ENCODE measurements at regions not wholly inside any gene's neighbourhood (a gene's known extent, or its start where the extent isn't known, plus 50 kb on each side); places are given as distances from the start of the nearest gene placed in this dataset.
"Not testable (repeated sequence)": the region's sequence is repeated elsewhere in the genome, so short reads cannot be mapped to it uniquely, and the experiment has no call there.

DNA sequence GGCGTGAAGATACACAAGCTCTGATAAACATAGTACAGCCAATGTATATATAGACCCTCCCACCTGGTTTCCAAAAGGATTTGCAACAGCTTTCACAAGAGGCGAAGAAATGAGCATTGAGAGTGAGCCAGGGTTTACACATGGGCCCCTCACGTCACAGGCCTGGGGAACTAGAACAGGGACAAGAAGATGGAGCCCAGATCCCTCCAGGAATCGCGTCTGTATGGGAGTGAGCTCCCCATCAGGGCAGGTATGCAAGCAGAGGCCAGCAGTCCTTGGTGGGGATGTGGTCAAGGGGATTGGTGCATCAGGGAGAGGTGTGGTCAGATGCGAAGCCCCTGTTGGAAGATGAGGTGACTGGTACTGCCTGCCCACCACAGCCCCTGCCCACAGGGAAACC, 75.9 kb downstream of the KCNJ18 start:
- POLR2A ChIA-PET; H3K36me3 ChIP-seq (ENCODE audit: control insufficient read depth in 4 of 4, insufficient read depth in 4 of 4, low read length in 3 of 4); CTCF ChIA-PET; H3K27me3 ChIP-seq (replicated peaks in 2 of 5; ENCODE audit: control insufficient read depth in 4 of 5, insufficient read depth in 5 of 5, low read length in 4 of 5); H3K9me3 ChIP-seq (ENCODE audit: control extremely low read depth in 1 of 5, control insufficient read depth in 4 of 5, insufficient read depth in 2 of 5, low read depth in 1 of 5, low read length in 4 of 5); H3K4me3 ChIP-seq (ENCODE audit: control insufficient read depth in 1 of 7, extremely low read depth in 1 of 7, insufficient read depth in 4 of 7, low read depth in 2 of 7, low read length in 6 of 7); DNase-seq; H3K27ac ChIP-seq (ENCODE audit: insufficient read depth in 1 of 2, low read depth in 1 of 2, low read length in 2 of 2, poor library complexity in 1 of 2, severe bottlenecking in 2 of 2); H3K4me1 ChIP-seq (ENCODE audit: control extremely low read depth in 1 of 4, control insufficient read depth in 4 of 4, insufficient read depth in 4 of 4, low read length in 3 of 4): not testable (repeated sequence)
- WGBS (ENCODE audit: insufficient coverage), result 55% methylated on average over 5 of the region's 6 CpGs

DNA sequence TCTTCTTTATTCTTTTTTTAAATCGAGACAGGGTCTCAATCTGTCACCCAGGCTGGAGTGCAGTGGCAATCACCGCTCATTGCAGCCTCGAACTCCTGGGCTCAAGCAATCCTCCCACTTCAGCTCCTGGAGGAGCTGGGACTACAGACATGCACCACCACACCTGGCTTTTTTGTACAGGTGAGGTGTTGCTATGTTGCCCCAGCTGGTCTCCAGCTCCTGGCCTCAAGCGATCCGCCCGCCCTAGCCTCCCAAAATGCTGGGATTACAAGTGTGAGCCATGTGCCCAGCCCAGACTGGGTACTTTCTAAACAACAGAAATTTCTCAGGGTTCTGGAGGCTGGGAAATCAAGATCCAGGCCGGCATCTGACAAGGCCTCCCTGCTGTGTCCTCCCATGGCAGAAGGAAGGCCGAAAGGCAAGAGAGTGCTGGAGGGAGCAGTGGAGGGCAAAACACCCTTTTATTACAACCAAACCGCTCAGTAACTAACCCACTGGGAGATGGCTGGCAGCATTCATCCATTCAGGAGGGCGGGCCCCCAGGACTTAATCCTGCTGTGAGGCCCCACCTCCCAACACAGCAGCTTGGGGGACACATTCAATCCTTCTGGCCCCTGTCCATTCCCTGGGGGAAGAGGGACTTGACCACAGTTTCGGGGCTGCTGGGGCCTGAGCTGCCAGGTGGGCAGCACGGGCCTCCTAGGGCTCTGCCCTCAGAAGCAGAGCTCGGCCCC, 76.6 kb downstream of the KCNJ18 start:
- POLR2A ChIA-PET; DNase-seq; H3K9me3 ChIP-seq (ENCODE audit: control extremely low read depth in 1 of 5, control insufficient read depth in 4 of 5, insufficient read depth in 2 of 5, low read depth in 1 of 5, low read length in 4 of 5); H3K4me3 ChIP-seq (ENCODE audit: control insufficient read depth in 1 of 7, extremely low read depth in 1 of 7, insufficient read depth in 4 of 7, low read depth in 2 of 7, low read length in 6 of 7); H3K27ac ChIP-seq (ENCODE audit: insufficient read depth in 1 of 2, low read depth in 1 of 2, low read length in 2 of 2, poor library complexity in 1 of 2, severe bottlenecking in 2 of 2); CTCF ChIA-PET; H3K4me1 ChIP-seq (ENCODE audit: control extremely low read depth in 1 of 4, control insufficient read depth in 4 of 4, insufficient read depth in 4 of 4, low read length in 3 of 4); H3K27me3 ChIP-seq (replicated peaks in 2 of 5; ENCODE audit: control insufficient read depth in 4 of 5, insufficient read depth in 5 of 5, low read length in 4 of 5); H3K36me3 ChIP-seq (ENCODE audit: control insufficient read depth in 4 of 4, insufficient read depth in 4 of 4, low read length in 3 of 4): not testable (repeated sequence)
- 85% methylated on average over 10 of the region's 13 CpGs for WGBS (ENCODE audit: insufficient coverage)

- 92% methylated on average over 9 of the region's 16 CpGs for WGBS (ENCODE audit: insufficient coverage)
- H3K27ac ChIP-seq (ENCODE audit: insufficient read depth in 1 of 2, low read depth in 1 of 2, low read length in 2 of 2, poor library complexity in 1 of 2, severe bottlenecking in 2 of 2); DNase-seq; H3K27me3 ChIP-seq (replicated peaks in 2 of 5; ENCODE audit: control insufficient read depth in 4 of 5, insufficient read depth in 5 of 5, low read length in 4 of 5); POLR2A ChIA-PET; H3K4me1 ChIP-seq (ENCODE audit: control extremely low read depth in 1 of 4, control insufficient read depth in 4 of 4, insufficient read depth in 4 of 4, low read length in 3 of 4); H3K36me3 ChIP-seq (ENCODE audit: control insufficient read depth in 4 of 4, insufficient read depth in 4 of 4, low read length in 3 of 4); H3K4me3 ChIP-seq (ENCODE audit: control insufficient read depth in 1 of 7, extremely low read depth in 1 of 7, insufficient read depth in 4 of 7, low read depth in 2 of 7, low read length in 6 of 7); H3K9me3 ChIP-seq (ENCODE audit: control extremely low read depth in 1 of 5, control insufficient read depth in 4 of 5, insufficient read depth in 2 of 5, low read depth in 1 of 5, low read length in 4 of 5); CTCF ChIA-PET: not testable (repeated sequence)
Observed at GRCh38 chr17:21769781-21770180, 77.5 kb downstream of the KCNJ18 start.

- WGBS (ENCODE audit: insufficient coverage), result 70% methylated on average over 16 of the region's 70 CpGs
- CTCF ChIA-PET; H3K9me3 ChIP-seq (ENCODE audit: control extremely low read depth in 1 of 5, control insufficient read depth in 4 of 5, insufficient read depth in 2 of 5, low read depth in 1 of 5, low read length in 4 of 5); POLR2A ChIA-PET; H3K36me3 ChIP-seq (ENCODE audit: control insufficient read depth in 4 of 4, insufficient read depth in 4 of 4, low read length in 3 of 4); H3K4me1 ChIP-seq (ENCODE audit: control extremely low read depth in 1 of 4, control insufficient read depth in 4 of 4, insufficient read depth in 4 of 4, low read length in 3 of 4); H3K27me3 ChIP-seq (replicated peaks in 2 of 5; ENCODE audit: control insufficient read depth in 4 of 5, insufficient read depth in 5 of 5, low read length in 4 of 5); H3K27ac ChIP-seq (ENCODE audit: insufficient read depth in 1 of 2, low read depth in 1 of 2, low read length in 2 of 2, poor library complexity in 1 of 2, severe bottlenecking in 2 of 2); DNase-seq; H3K4me3 ChIP-seq (ENCODE audit: control insufficient read depth in 1 of 7, extremely low read depth in 1 of 7, insufficient read depth in 4 of 7, low read depth in 2 of 7, low read length in 6 of 7): not testable (repeated sequence)
Observed at GRCh38 chr17:21770466-21771446, 78.4 kb downstream of the KCNJ18 start.

DNA sequence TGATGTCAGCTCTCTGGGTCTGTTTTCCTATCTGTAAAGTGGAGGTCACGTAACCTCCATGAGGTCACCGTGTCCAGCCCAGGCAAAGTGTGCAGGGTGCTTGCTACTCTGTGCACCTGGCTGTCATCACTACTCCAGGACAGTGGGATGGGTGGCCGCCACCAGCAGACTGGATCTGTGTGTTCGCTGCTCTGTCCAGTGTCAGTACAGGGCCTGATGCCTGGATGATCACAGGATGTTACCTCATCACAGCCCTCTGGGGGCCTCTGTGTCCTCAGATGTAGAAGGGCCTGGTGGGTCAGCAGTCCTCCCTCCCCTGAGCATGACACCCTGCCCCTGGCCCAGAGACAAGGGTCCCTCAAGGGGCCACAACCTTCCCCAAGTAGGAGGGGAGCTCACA, 80.0 kb downstream of the KCNJ18 start:
- no peak for DNase-seq
- H3K27ac ChIP-seq (ENCODE audit: insufficient read depth in 1 of 2, low read depth in 1 of 2, low read length in 2 of 2, poor library complexity in 1 of 2, severe bottlenecking in 2 of 2), result no peak overlapping the region
- H3K36me3 ChIP-seq (ENCODE audit: control insufficient read depth in 4 of 4, insufficient read depth in 4 of 4, low read length in 3 of 4), result no peaks in the 10 kb centered on the region
- POLR2A ChIA-PET, result no interaction called here
- H3K27me3 ChIP-seq (replicated peaks in 2 of 5; ENCODE audit: control insufficient read depth in 4 of 5, insufficient read depth in 5 of 5, low read length in 4 of 5), result no peaks in the 10 kb centered on the region
- WGBS (ENCODE audit: insufficient coverage), result 71% methylated on average over 4 of the region's 4 CpGs
- no peak overlapping the region for H3K4me3 ChIP-seq (ENCODE audit: control insufficient read depth in 1 of 7, extremely low read depth in 1 of 7, insufficient read depth in 4 of 7, low read depth in 2 of 7, low read length in 6 of 7)
- peaks cover 0 to 2% (median 0%) of the 10 kb centered on the region in 4 experiments for H3K4me1 ChIP-seq (ENCODE audit: control extremely low read depth in 1 of 4, control insufficient read depth in 4 of 4, insufficient read depth in 4 of 4, low read length in 3 of 4)
- CTCF ChIA-PET, result no interaction called here
- peaks cover 0 to 2% (median 0%) of the 10 kb centered on the region in 5 experiments for H3K9me3 ChIP-seq (ENCODE audit: control extremely low read depth in 1 of 5, control insufficient read depth in 4 of 5, insufficient read depth in 2 of 5, low read depth in 1 of 5, low read length in 4 of 5)

- POLR2A ChIA-PET, result not testable (repeated sequence)
Observed at GRCh38 chr17:21772991-21773713, 80.8 kb downstream of the KCNJ18 start.

GRCh38 chr17:21774263-21774662, 81.9 kb downstream of the KCNJ18 start:
- POLR2A ChIA-PET, result no interaction called here
- CTCF ChIA-PET, result no interaction called here
- Histone ChIP-seq H3K27me3 (replicated peaks in 2 of 5; ENCODE audit: control insufficient read depth in 4 of 5, insufficient read depth in 5 of 5, low read length in 4 of 5) (no peaks in the 10 kb centered on the region), H3K4me1 (ENCODE audit: control extremely low read depth in 1 of 4, control insufficient read depth in 4 of 4, insufficient read depth in 4 of 4, low read length in 3 of 4) (peaks cover 0 to 2% (median 0%) of the 10 kb centered on the region in 4 experiments), H3K9me3 (ENCODE audit: control extremely low read depth in 1 of 5, control insufficient read depth in 4 of 5, insufficient read depth in 2 of 5, low read depth in 1 of 5, low read length in 4 of 5) (peaks cover 0 to 2% (median 0%) of the 10 kb centered on the region in 5 experiments), H3K4me3 (ENCODE audit: control insufficient read depth in 1 of 7, extremely low read depth in 1 of 7, insufficient read depth in 4 of 7, low read depth in 2 of 7, low read length in 6 of 7) (no peak overlapping the region), H3K36me3 (ENCODE audit: control insufficient read depth in 4 of 4, insufficient read depth in 4 of 4, low read length in 3 of 4) (no peaks in the 10 kb centered on the region), H3K27ac (ENCODE audit: insufficient read depth in 1 of 2, low read depth in 1 of 2, low read length in 2 of 2, poor library complexity in 1 of 2, severe bottlenecking in 2 of 2) (no peak overlapping the region)
- 75% methylated on average over 4 of the region's 7 CpGs for WGBS (ENCODE audit: insufficient coverage)
- no peak for DNase-seq

More at GRCh38 chr17:21772991-21773713, 80.8 kb downstream of the KCNJ18 start:
- 90% methylated on average over 11 of the region's 15 CpGs for WGBS (ENCODE audit: insufficient coverage)
- CTCF ChIA-PET; H3K4me1 ChIP-seq (ENCODE audit: control extremely low read depth in 1 of 4, control insufficient read depth in 4 of 4, insufficient read depth in 4 of 4, low read length in 3 of 4); H3K27ac ChIP-seq (ENCODE audit: insufficient read depth in 1 of 2, low read depth in 1 of 2, low read length in 2 of 2, poor library complexity in 1 of 2, severe bottlenecking in 2 of 2); H3K27me3 ChIP-seq (replicated peaks in 2 of 5; ENCODE audit: control insufficient read depth in 4 of 5, insufficient read depth in 5 of 5, low read length in 4 of 5); H3K9me3 ChIP-seq (ENCODE audit: control extremely low read depth in 1 of 5, control insufficient read depth in 4 of 5, insufficient read depth in 2 of 5, low read depth in 1 of 5, low read length in 4 of 5); H3K4me3 ChIP-seq (ENCODE audit: control insufficient read depth in 1 of 7, extremely low read depth in 1 of 7, insufficient read depth in 4 of 7, low read depth in 2 of 7, low read length in 6 of 7); H3K36me3 ChIP-seq (ENCODE audit: control insufficient read depth in 4 of 4, insufficient read depth in 4 of 4, low read length in 3 of 4); DNase-seq: not testable (repeated sequence)
